Osteocyte (in vitro differentiated cells): ENCODE measurements at regions not wholly inside any gene's neighbourhood (a gene's known extent, or its start where the extent isn't known, plus 50 kb on each side); places are given as distances from the start of the nearest gene placed in this dataset.
A peak's percentile ranks its signal among the peaks of the same experiment; 100 is the strongest.
"Not testable (repeated sequence)": the region's sequence is repeated elsewhere in the genome, so short reads cannot be mapped to it uniquely, and the experiment has no call there.

Experiments used
- DNase-seq: peaks from one replicate; pipeline ENCODE4 v3.0.0; 2021; ENCODE audit warnings: mixed read lengths; ENCODE audit not compliant: unreplicated experiment; ENCODE audit errors: extremely low spot score
- H3K27ac Mint-ChIP-seq: one replicate; pipeline ENCODE4 v1.8.0; 2021; ENCODE audit warnings: mild to moderate bottlenecking, mixed read lengths; ENCODE audit not compliant: unreplicated experiment
- H3K27me3 Mint-ChIP-seq: one replicate; pipeline ENCODE4 v1.8.0; 2021; ENCODE audit warnings: mixed read lengths; ENCODE audit not compliant: unreplicated experiment
- H3K36me3 Mint-ChIP-seq: one replicate; pipeline ENCODE4 v1.8.0; 2021; ENCODE audit warnings: mixed read lengths; ENCODE audit not compliant: unreplicated experiment
- H3K4me1 Mint-ChIP-seq: one replicate; pipeline ENCODE4 v1.8.0; 2021; ENCODE audit warnings: mixed read lengths; ENCODE audit not compliant: unreplicated experiment
- H3K4me3 Mint-ChIP-seq: one replicate; pipeline ENCODE4 v1.8.0; 2021; ENCODE audit warnings: mild to moderate bottlenecking, moderate library complexity, mixed read lengths; ENCODE audit not compliant: unreplicated experiment
- H3K9me3 Mint-ChIP-seq: one replicate; pipeline ENCODE4 v1.8.0; 2021; ENCODE audit warnings: mixed read lengths; ENCODE audit not compliant: unreplicated experiment
- TF ChIP-seq, protein P1 (sequence below): fragments of 200-600 bp; sonication (generic); IDR thresholded peaks from 2 replicates; pipeline ENCODE4 v1.5.0; 2021; ENCODE audit warnings: antibody characterized with exemption, mild to moderate bottlenecking, moderate library complexity

DNA sequence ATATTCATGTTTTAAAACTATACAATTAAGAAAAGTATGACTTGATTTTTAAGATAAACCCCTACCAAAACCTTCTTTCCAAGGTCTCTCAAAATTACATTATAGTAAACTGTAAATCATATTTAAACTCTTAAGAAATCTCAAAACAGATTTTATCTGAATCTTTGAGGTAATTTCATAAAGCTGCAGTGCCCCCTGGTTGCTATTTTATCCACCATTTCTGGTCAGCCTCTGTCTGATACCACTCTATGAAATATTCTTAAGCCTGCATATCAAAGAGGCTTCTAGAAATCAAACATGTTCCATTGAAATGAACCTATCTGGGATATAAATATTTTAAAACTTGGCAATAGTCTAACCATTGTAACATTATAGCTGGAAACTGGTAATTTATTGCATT is 317.3 kb downstream of the COL11A1 start:
- H3K36me3 Mint-ChIP-seq, result no peaks in the 10 kb centered on the region
- DNase-seq, result no peak
- no peak overlapping the region for H3K4me3 Mint-ChIP-seq
- H3K9me3 Mint-ChIP-seq, result no peaks in the 10 kb centered on the region
- H3K27ac Mint-ChIP-seq, result no peak overlapping the region
- peaks cover 4% of the 10 kb centered on the region for H3K27me3 Mint-ChIP-seq
- no peaks in the 10 kb centered on the region for H3K4me1 Mint-ChIP-seq
- TF ChIP-seq, protein P1, sequence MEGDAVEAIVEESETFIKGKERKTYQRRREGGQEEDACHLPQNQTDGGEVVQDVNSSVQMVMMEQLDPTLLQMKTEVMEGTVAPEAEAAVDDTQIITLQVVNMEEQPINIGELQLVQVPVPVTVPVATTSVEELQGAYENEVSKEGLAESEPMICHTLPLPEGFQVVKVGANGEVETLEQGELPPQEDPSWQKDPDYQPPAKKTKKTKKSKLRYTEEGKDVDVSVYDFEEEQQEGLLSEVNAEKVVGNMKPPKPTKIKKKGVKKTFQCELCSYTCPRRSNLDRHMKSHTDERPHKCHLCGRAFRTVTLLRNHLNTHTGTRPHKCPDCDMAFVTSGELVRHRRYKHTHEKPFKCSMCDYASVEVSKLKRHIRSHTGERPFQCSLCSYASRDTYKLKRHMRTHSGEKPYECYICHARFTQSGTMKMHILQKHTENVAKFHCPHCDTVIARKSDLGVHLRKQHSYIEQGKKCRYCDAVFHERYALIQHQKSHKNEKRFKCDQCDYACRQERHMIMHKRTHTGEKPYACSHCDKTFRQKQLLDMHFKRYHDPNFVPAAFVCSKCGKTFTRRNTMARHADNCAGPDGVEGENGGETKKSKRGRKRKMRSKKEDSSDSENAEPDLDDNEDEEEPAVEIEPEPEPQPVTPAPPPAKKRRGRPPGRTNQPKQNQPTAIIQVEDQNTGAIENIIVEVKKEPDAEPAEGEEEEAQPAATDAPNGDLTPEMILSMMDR, result peak; percentile 62

DNA sequence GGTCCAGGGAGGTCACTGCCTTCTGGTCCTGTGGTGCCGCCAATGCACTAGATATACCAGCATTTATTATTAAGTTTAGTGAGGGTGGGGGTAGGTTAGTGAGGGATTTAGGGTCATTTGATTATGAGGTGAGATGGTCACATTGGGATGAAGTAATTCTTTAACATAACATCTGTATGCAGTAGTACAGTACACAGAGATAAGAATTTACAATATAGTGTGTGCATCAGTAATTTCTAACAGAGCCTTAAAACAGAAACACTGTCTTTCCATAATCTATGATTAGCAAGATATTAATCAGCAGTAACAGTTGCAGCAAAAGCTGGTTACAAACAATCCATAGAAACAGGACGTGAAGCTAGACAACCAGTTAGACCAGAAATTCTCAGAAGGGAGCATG is 318.4 kb downstream of the COL11A1 start:
- not testable (repeated sequence) for H3K4me1 Mint-ChIP-seq, H3K27me3 Mint-ChIP-seq, H3K4me3 Mint-ChIP-seq, DNase-seq, H3K36me3 Mint-ChIP-seq, H3K9me3 Mint-ChIP-seq, H3K27ac Mint-ChIP-seq

DNA sequence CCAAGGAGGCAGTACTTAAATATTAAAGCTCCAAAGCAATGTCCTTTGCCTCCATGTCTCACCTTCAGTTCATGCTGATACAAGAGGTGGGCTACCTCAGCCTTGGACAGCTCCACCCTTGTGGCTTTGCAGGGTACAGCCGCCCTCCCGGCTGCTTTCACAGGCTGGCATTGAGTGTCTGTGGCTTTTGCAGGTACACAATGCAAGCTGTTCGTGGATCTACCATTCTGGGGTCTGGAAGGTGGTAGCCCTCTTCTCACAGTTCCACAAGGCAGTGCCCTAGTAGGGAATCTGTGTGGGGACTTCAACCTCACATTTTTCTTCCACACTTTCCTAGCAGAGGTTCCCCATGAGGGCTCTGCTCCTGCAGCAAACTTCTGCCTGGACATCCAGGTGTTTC is 324.8 kb downstream of the COL11A1 start:
- Mint-ChIP-seq H3K4me3 (no peak overlapping the region), H3K27ac (no peak overlapping the region), H3K27me3 (no peaks in the 10 kb centered on the region), H3K36me3 (no peaks in the 10 kb centered on the region), H3K4me1 (no peaks in the 10 kb centered on the region), H3K9me3 (peaks cover 8% of the 10 kb centered on the region)
- TF ChIP-seq, protein P1, result no peak
- no peak for DNase-seq

DNA sequence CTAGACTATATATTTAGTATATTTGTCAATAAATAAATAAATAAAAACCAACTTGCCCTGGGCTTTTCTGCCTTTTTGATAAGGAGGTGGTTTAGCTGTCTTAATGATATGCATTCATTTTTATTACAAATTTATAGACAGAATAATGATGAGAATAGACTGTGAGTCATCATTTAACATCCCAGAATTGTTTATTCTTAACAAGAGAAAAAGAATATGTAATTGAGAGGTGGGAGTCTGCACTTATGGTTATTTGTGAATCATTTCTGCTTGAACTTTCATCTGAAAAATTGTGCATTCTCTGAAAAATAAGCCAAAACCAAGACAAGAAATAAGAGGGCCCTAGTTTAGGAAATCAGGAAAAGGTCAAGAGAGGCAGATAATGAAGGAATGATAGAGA is 326.2 kb downstream of the COL11A1 start:
- H3K36me3 Mint-ChIP-seq, result no peaks in the 10 kb centered on the region
- no peaks in the 10 kb centered on the region for H3K4me1 Mint-ChIP-seq
- peaks cover 8% of the 10 kb centered on the region for H3K9me3 Mint-ChIP-seq
- H3K27ac Mint-ChIP-seq, result no peak overlapping the region
- no peak for DNase-seq
- TF ChIP-seq, protein P1, result no peak
- H3K27me3 Mint-ChIP-seq, result peaks cover 2% of the 10 kb centered on the region
- H3K4me3 Mint-ChIP-seq, result no peak overlapping the region

DNA sequence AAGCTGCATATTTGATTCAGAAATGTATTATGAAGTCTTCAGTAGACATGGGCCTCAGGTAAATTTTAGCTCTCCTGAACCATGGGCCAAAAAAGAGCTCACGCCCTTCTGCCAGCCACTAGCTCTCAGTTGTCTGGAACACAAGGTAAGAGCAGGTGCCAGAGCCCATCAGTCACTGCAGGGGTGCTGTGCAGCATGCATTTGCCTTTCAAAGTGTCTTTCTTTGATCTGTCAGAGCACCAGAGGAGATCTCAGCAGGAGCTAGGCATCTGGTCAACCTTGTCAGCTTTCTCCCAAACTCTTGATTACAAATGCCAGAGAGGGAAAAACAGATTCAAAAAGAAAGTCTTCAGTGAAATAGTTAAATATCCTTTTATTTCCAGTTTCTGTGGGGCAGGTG is 332.3 kb downstream of the COL11A1 start:
- peaks cover 12% of the 10 kb centered on the region for H3K27me3 Mint-ChIP-seq
- no peaks in the 10 kb centered on the region for H3K9me3 Mint-ChIP-seq
- TF ChIP-seq, protein P1, result no peak
- H3K27ac Mint-ChIP-seq, result no peak overlapping the region
- no peak for DNase-seq
- H3K4me1 Mint-ChIP-seq, result no peaks in the 10 kb centered on the region
- H3K4me3 Mint-ChIP-seq, result no peak overlapping the region
- no peaks in the 10 kb centered on the region for H3K36me3 Mint-ChIP-seq

DNA sequence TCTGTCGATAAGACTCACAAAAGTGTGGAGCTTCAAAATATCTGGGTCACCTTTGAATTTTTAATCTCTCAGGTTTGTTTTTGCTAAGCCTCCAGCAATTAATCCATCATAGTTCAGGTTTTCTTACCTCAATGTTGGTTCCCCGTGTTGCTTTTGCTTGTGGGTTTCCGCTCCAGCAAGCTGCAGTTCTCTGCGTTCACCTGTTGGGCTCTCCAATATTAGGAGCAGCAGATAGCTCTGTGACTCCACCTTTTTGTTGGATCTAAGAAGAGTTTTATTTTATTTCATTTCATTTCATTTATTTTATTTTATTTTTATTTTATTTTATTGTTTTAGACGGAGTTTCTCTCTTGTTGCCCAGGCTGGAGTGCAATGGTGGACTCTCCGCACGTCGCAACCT is 335.5 kb downstream of the COL11A1 start:
- Mint-ChIP-seq H3K9me3 (no peaks in the 10 kb centered on the region), H3K27me3 (peaks cover 30% of the 10 kb centered on the region), H3K4me1 (no peaks in the 10 kb centered on the region), H3K36me3 (no peaks in the 10 kb centered on the region), H3K27ac (no peak overlapping the region), H3K4me3 (no peak overlapping the region)
- TF ChIP-seq, protein P1, result no peak
- no peak for DNase-seq
